Cardiac muscle cell (in vitro differentiated cells and primary cell): ENCODE measurements at regions not wholly inside any gene's neighbourhood (a gene's known extent, or its start where the extent isn't known, plus 50 kb on each side); places are given as distances from the start of the nearest gene placed in this dataset.

Experiments used
- DNase-seq, 2 donors: peaks; one replicate each; pipeline versions ENCODE4 v3.0.0 to v3.0.0-alpha.2; 2010 to 2017; ENCODE audit warnings: low read depth in 1 of 2, low spot score in 1 of 2
- H3K27ac ChIP-seq: fragments of 200-600 bp; sonication (generic); 2 replicates; pipeline ENCODE4 v1.5.1; 2016
- H3K27me3 ChIP-seq: fragments of 200-600 bp; sonication (generic); 2 replicates; pipeline ENCODE4 v1.6.0; 2016; ENCODE audit warnings: control low read depth
- H3K36me3 ChIP-seq: fragments of 200-600 bp; sonication (generic); 2 replicates; pipeline ENCODE4 v1.5.1; 2016; ENCODE audit warnings: control low read depth
- H3K4me1 ChIP-seq: fragments of 200-600 bp; sonication (generic); 2 replicates; pipeline ENCODE4 v1.8.1; 2017; ENCODE audit warnings: low read depth, mild to moderate bottlenecking, mixed run types
- H3K4me3 ChIP-seq: fragments of 200-600 bp; sonication (generic); 2 replicates; pipeline ENCODE4 v1.5.1; 2016; ENCODE audit warnings: mild to moderate bottlenecking
- H3K9me3 ChIP-seq: fragments of 200-600 bp; sonication (generic); 2 replicates; pipeline ENCODE4 v1.5.1; 2017; ENCODE audit warnings: low read depth, mild to moderate bottlenecking, control low read depth
- CTCF ChIP-seq: IDR thresholded peaks from 2 replicates; pipeline ENCODE4 v1.5.1; 2012; ENCODE audit warnings: low read depth, mild to moderate bottlenecking, low read length

DNA sequence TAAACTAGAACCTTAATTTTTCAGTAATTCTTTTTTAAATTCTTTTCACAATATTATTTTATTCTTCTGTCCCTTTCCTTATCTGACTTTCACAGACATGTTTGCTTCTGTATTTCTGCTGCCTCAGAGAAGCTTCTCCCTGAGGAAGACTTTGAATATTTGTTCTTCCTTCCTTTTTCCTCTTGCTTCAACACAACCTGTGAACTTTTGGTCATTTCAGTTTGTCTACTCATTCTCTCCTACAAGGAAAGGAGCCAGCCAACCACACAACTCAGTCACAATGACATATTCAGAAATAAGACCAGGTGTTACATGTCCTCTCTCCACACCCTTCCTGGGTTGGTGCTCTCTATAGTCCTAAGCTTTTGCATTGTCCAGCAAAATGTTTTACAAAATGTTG, 310.4 kb downstream of the TFAP2B start:
- Histone ChIP-seq H3K27ac (no peak overlapping the region), H3K4me3 (no peak overlapping the region), H3K36me3 (no peaks in the 10 kb centered on the region), H3K4me1 (no peaks in the 10 kb centered on the region), H3K9me3 (no peaks in the 10 kb centered on the region), H3K27me3 (no peaks in the 10 kb centered on the region)
- no peak for TF ChIP-seq CTCF
- no peak for DNase-seq

GRCh38 chr6:51137777-51138176, 319.1 kb downstream of the TFAP2B start:
- Histone ChIP-seq H3K9me3 (no peaks in the 10 kb centered on the region), H3K4me3 (no peak overlapping the region), H3K27ac (no peak overlapping the region), H3K4me1 (no peaks in the 10 kb centered on the region), H3K36me3 (no peaks in the 10 kb centered on the region), H3K27me3 (no peaks in the 10 kb centered on the region)
- no peak for TF ChIP-seq CTCF
- DNase-seq = no peak

DNA sequence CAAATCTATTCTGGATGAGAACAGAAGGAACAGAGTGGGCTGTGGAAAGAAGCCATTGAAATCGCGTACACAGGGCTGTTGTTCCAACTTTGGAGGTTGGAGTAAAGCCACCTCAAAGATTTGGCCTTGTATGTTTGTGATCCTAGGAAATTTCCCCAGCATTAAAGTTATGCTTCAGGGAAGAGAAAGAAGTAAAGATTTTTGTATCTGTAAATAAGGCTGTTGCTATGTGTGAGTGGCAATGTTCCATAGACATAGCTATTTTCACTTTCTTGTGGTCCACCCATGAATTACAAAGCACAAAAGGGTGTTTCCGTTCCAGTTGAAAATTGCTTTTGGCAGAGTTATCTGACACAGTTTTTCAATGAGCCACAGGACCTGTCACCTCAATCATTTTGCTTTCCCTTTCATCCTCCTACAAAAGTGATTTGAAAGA, 321.3 kb downstream of the TFAP2B start:
- Histone ChIP-seq H3K9me3 (no peaks in the 10 kb centered on the region), H3K36me3 (no peaks in the 10 kb centered on the region), H3K27me3 (no peaks in the 10 kb centered on the region), H3K27ac (no peak overlapping the region), H3K4me1 (no peaks in the 10 kb centered on the region), H3K4me3 (no peak overlapping the region)
- TF ChIP-seq CTCF = no peak
- no peak for DNase-seq

DNA sequence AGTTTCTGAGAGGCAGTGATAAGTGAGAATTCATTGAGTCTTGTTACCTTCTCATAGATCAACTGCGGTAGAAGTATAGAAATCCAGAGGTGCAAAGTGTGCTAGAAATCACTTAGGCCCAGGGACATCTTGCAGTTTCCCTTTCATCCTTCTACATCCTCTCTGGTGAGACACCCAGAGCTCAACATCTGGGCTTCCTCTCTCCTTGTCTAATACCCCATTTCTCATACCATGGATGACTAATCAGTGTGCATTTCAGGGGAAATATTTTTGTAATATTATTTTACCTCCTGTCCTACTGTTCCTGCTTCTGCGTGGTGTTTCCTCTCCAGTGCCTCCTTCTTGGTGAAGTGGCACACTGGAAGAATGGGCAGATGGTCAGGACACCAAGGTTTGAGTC, 322.4 kb downstream of the TFAP2B start:
- no peak for TF ChIP-seq CTCF
- H3K4me1 ChIP-seq = no peaks in the 10 kb centered on the region
- no peaks in the 10 kb centered on the region for H3K9me3 ChIP-seq
- H3K27me3 ChIP-seq = no peaks in the 10 kb centered on the region
- DNase-seq = no peak
- H3K27ac ChIP-seq = no peak overlapping the region
- H3K36me3 ChIP-seq = no peaks in the 10 kb centered on the region
- H3K4me3 ChIP-seq = no peak overlapping the region

DNA sequence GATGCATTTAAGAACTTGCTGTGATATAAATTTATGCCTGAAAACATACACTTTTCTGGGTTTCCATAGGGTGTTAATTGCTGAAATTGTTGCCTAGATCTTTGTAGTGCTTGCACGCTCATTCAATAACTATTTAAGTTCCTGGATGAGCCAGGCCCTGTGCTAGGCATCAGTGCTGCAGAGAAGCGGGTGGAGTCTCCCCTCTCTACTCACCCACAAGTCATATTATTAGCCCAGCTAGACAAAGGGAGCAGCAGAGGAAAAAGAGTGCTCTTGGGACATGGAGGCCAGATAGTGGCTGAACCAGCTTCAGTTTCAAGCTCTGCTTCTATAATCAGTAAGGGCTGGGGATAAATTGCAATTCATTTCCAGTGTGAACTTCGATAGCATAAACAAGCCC, 329.1 kb downstream of the TFAP2B start:
- H3K4me1 ChIP-seq = peaks cover 1% of the 10 kb centered on the region
- H3K27me3 ChIP-seq = no peaks in the 10 kb centered on the region
- TF ChIP-seq CTCF = no peak
- H3K4me3 ChIP-seq = no peak overlapping the region
- no peak for DNase-seq
- H3K27ac ChIP-seq = no peak overlapping the region
- H3K9me3 ChIP-seq = no peaks in the 10 kb centered on the region
- no peaks in the 10 kb centered on the region for H3K36me3 ChIP-seq

DNA sequence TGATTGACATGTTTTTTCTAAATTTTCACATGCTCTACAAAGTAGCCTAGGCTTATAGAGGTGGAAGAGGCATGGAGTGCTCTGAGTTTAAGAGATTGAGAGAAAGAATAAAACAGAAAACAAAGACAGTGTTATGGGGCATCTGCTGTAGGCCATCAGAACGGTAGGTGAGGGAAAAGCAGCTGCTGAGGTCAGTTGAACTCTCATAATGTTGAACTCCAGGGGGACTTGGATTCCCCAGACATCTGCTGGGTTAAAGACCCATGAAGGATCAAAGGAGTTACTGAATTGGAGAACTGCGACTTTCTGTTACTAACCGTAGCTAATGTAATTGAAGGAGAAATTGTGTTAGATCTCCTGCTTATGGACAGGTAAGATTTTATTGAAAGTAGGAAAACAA, 333.9 kb downstream of the TFAP2B start:
- Histone ChIP-seq H3K27me3 (no peaks in the 10 kb centered on the region), H3K4me1 (peaks cover 8% of the 10 kb centered on the region), H3K27ac (no peak overlapping the region), H3K9me3 (no peaks in the 10 kb centered on the region), H3K4me3 (no peak overlapping the region), H3K36me3 (no peaks in the 10 kb centered on the region)
- DNase-seq = no peak
- no peak for TF ChIP-seq CTCF
